ENCODE measurements at regions not wholly inside any gene's neighbourhood (a gene's known extent, or its start where the extent isn't known, plus 50 kb on each side); places are given as distances from the start of the nearest gene placed in this dataset.
"Not testable (repeated sequence)": the region's sequence is repeated elsewhere in the genome, so short reads cannot be mapped to it uniquely, and the experiment has no call there.

DNA sequence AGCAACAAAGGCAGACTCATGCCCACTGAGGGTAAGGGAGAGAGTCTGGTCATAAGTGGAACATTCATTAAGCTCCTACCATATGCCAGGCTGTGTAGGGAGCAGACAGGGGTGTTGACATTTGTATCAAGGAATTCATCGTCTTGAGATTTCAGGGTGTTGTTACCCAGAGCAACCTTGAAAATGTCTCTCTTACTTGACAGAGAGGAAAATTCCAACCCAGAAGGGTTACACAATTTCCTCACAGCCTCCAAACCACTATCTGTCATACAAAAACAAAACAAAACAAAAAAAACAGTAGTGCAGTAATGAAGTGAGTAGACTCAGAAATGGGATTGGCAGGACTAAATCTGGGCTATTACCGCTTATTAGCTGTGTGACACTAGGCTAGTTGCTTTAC is 113.2 kb downstream of the MIAT start:
- H3K27ac Mint-ChIP-seq: no peak overlapping the region
- H3K4me1 Mint-ChIP-seq: no peaks in the 10 kb centered on the region
- peaks cover 10% of the 10 kb centered on the region for H3K9me3 Mint-ChIP-seq
- no peak overlapping the region for H3K4me3 Mint-ChIP-seq
- DNase-seq (ENCODE audit: low spot score in 2 of 2, unreplicated experiment in 2 of 2): no peak
- TF ChIP-seq, protein P1, sequence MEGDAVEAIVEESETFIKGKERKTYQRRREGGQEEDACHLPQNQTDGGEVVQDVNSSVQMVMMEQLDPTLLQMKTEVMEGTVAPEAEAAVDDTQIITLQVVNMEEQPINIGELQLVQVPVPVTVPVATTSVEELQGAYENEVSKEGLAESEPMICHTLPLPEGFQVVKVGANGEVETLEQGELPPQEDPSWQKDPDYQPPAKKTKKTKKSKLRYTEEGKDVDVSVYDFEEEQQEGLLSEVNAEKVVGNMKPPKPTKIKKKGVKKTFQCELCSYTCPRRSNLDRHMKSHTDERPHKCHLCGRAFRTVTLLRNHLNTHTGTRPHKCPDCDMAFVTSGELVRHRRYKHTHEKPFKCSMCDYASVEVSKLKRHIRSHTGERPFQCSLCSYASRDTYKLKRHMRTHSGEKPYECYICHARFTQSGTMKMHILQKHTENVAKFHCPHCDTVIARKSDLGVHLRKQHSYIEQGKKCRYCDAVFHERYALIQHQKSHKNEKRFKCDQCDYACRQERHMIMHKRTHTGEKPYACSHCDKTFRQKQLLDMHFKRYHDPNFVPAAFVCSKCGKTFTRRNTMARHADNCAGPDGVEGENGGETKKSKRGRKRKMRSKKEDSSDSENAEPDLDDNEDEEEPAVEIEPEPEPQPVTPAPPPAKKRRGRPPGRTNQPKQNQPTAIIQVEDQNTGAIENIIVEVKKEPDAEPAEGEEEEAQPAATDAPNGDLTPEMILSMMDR (IDR thresholded peaks at IDR 0.05; ENCODE audit: unreplicated experiment): no peak
- no peaks in the 10 kb centered on the region for H3K27me3 Mint-ChIP-seq (ENCODE audit: low read depth)
- H3K36me3 Mint-ChIP-seq: peaks cover 22% of the 10 kb centered on the region

DNA sequence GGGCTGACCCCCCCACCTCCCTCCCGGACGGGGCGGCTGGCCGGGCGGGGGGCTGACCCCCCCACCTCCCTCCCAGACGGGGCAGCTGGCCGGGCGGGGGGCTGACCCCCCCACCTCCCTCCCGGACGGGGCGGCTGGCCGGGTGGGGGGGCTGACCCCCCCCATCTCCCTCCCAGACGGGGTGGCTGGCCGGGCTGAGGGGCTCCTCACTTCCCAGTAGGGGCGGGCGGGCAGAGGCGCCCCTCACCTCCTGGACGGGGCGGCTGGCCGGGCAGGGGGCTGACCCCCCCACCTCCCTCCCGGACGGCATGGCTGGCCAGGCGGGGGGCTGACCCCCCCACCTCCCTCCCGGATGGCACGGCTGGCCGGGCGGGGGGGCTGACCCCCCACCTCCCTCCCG is 115.7 kb downstream of the MIAT start:
- H3K36me3 Mint-ChIP-seq: peaks cover 25% of the 10 kb centered on the region
- DNase-seq (ENCODE audit: low spot score in 2 of 2, unreplicated experiment in 2 of 2); H3K27me3 Mint-ChIP-seq (ENCODE audit: low read depth); H3K27ac Mint-ChIP-seq; H3K4me3 Mint-ChIP-seq: not testable (repeated sequence)
- peaks cover 12% of the 10 kb centered on the region for H3K4me1 Mint-ChIP-seq
- H3K9me3 Mint-ChIP-seq: peaks cover 15% of the 10 kb centered on the region

DNA sequence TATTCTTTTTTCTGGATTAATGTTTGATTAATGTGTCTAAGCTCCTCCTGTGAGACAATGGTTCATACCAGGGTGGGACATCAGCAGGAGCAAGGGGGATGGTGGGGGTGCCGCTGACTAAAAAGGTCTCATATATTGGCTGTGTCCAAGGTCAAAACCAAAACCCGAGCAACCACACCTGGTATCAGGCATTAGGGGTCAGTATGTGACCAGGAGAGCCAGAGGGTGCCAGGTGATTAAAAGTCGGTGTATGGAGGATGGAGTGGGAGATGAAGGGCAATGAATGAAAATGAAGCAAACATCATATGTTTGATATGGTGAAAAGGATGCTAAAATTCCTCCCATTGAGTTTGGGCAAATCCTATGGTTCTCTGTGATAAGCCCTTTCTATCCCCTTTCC is 118.0 kb downstream of the MIAT start:
- H3K27ac Mint-ChIP-seq: no peak overlapping the region
- DNase-seq (ENCODE audit: low spot score in 2 of 2, unreplicated experiment in 2 of 2): no peak
- H3K36me3 Mint-ChIP-seq: peaks cover 38% of the 10 kb centered on the region
- peaks cover 20% of the 10 kb centered on the region for H3K4me1 Mint-ChIP-seq
- H3K27me3 Mint-ChIP-seq (ENCODE audit: low read depth): no peaks in the 10 kb centered on the region
- H3K4me3 Mint-ChIP-seq: no peak overlapping the region
- TF ChIP-seq, protein P1 (IDR thresholded peaks at IDR 0.05; ENCODE audit: unreplicated experiment): no peak
- H3K9me3 Mint-ChIP-seq: peaks cover 19% of the 10 kb centered on the region

DNA sequence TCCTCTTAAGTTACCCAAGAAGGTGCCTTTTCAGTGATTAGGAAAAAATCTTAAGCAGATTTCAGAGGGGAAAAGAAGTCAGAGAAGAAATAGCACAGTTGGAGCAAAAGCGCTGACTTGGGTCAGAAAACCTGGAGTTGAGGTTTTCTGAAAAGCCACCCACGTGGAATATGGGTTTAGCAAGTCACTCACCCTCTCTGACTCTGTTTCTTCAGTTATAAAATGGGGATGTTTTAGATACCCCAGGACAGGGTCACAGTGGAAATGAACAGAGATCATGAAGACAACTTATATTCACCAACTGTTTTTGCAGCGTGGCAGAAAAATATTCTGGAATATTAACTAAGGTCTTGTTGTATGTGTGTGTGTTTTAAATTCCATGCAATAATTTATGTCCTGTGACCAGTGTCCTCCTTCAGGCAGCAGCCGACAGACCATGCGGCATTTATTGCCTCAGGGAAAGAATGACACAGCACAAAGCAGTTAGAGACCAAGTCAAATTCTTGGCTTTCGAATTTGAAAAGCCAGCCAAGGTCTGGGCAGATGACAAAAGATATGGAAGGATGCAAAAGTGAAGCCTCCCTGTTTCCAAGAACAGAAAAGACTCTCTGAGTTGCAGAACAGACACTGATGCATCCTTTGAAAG is 119.9 kb downstream of the MIAT start:
- Mint-ChIP-seq H3K36me3 (peaks cover 42% of the 10 kb centered on the region), H3K4me1 (peaks cover 20% of the 10 kb centered on the region), H3K9me3 (peaks cover 19% of the 10 kb centered on the region), H3K4me3 (no peak overlapping the region), H3K27me3 (ENCODE audit: low read depth) (peaks cover 3% of the 10 kb centered on the region), H3K27ac (no peak overlapping the region)
- TF ChIP-seq, protein P1 (IDR thresholded peaks at IDR 0.05; ENCODE audit: unreplicated experiment): no peak
- no peak for DNase-seq (ENCODE audit: low spot score in 2 of 2, unreplicated experiment in 2 of 2)

DNA sequence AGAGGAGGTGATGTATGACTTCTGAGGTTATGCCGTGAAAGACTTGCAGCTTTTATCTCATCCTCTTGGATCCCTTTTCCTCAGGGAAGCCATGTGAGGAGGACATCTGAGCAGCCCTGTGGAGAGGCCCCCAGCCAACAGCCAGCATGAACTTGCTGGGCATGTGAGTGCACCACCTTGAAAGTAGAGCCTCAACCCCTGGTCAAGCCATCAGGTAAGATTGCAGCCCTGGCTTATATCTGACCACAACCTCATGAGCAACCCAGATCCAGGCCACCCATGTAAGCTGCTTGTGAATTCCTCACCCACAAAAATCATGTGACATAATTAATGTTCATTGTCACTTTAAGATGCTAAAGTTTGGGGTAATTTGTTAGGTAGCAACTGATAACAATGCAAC is 121.0 kb downstream of the MIAT start:
- no peak overlapping the region for H3K4me3 Mint-ChIP-seq
- peaks cover 20% of the 10 kb centered on the region for H3K4me1 Mint-ChIP-seq
- no peak for DNase-seq (ENCODE audit: low spot score in 2 of 2, unreplicated experiment in 2 of 2)
- H3K27me3 Mint-ChIP-seq (ENCODE audit: low read depth): peaks cover 3% of the 10 kb centered on the region
- TF ChIP-seq, protein P1 (IDR thresholded peaks at IDR 0.05; ENCODE audit: unreplicated experiment): no peak
- H3K27ac Mint-ChIP-seq: no peak overlapping the region
- H3K36me3 Mint-ChIP-seq: peaks cover 42% of the 10 kb centered on the region
- H3K9me3 Mint-ChIP-seq: peaks cover 19% of the 10 kb centered on the region

DNA sequence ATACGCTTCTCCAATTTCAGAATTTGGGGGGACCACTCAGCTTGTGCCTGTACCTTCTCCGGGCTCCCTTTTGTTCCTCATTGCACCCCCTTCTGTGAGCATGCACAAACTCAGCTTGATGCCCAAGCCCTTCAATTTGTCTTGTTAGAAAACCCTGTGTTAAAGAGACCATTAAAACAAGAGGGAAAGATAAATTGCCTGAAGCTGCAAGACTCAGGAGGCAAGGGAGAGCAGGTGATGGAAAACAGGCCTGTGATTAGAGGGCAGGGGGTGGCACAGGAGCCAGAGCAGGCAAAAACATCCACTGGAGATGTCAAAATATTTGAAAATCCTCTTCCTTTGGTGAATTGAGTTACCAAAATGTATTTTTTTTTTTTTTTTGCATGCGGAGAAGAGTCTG is 121.7 kb downstream of the MIAT start:
- peaks cover 19% of the 10 kb centered on the region for H3K9me3 Mint-ChIP-seq
- H3K36me3 Mint-ChIP-seq: peaks cover 38% of the 10 kb centered on the region
- H3K4me1 Mint-ChIP-seq: peaks cover 26% of the 10 kb centered on the region
- no peak overlapping the region for H3K27ac Mint-ChIP-seq
- no peak overlapping the region for H3K4me3 Mint-ChIP-seq
- no peak for DNase-seq (ENCODE audit: low spot score in 2 of 2, unreplicated experiment in 2 of 2)
- TF ChIP-seq, protein P1 (IDR thresholded peaks at IDR 0.05; ENCODE audit: unreplicated experiment): no peak
- peaks cover 3% of the 10 kb centered on the region for H3K27me3 Mint-ChIP-seq (ENCODE audit: low read depth)
